Stomach smooth muscle (tissue), 2 donors: ENCODE measurements at regions not wholly inside any gene's neighbourhood (a gene's known extent, or its start where the extent isn't known, plus 50 kb on each side); places are given as distances from the start of the nearest gene placed in this dataset.
"Not testable (repeated sequence)": the region's sequence is repeated elsewhere in the genome, so short reads cannot be mapped to it uniquely, and the experiment has no call there.

Experiments used
- H3K27ac ChIP-seq: one replicate; pipeline ENCODE4 v1.7.0; 2013; ENCODE audit warnings: mild to moderate bottlenecking, low read length, inconsistent platforms
- H3K27me3 ChIP-seq, 2 donors: one replicate each; pipeline ENCODE4 v1.7.0; 2013; ENCODE audit warnings: low read length in 2 of 2; ENCODE audit not compliant: insufficient read depth in 2 of 2, control insufficient read depth in 1 of 2
- H3K36me3 ChIP-seq, 2 donors: one replicate each; pipeline ENCODE4 v1.7.0; 2013; ENCODE audit warnings: low read length in 2 of 2; ENCODE audit not compliant: control insufficient read depth in 2 of 2, insufficient read depth in 2 of 2
- H3K4me1 ChIP-seq: one replicate; pipeline ENCODE4 v1.7.0; 2013; ENCODE audit warnings: low read length; ENCODE audit not compliant: control insufficient read depth, insufficient read depth
- H3K4me3 ChIP-seq, 2 donors: one replicate each; pipeline ENCODE4 v1.7.0; 2013; ENCODE audit warnings: low read length in 2 of 2
- H3K9ac ChIP-seq, 2 donors: one replicate each; pipeline ENCODE4 v1.7.0; 2013; ENCODE audit warnings: low read length in 2 of 2, mild to moderate bottlenecking in 1 of 2
- H3K9me3 ChIP-seq, 2 donors: one replicate each; pipeline ENCODE4 v1.7.0; 2013; ENCODE audit warnings: low read length in 2 of 2; ENCODE audit not compliant: control insufficient read depth in 2 of 2
- donor health status: healthy.
- donor health status: Pancreatic carcinoma.

DNA sequence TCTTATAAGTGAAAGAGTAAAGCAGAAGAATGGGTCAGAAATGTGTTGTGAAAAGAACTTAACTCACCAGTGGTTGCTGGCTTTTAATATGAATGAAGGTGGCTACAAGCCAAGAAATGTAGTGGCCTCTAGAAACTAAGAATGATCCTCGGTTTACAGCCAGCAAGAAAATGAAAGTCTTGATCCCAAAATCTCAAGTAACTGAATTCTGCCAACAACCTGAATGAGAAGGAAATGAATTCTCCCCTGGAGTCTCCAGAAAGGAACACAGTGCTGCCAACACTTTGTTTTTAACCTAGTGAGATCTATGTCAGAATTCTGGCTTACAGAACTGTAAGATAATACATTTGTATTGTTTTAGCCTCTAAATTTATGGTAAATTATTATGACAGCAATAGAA is 193.0 kb downstream of the FZD1 start:
- Histone ChIP-seq H3K27ac (no peak overlapping the region), H3K27me3 (no peaks in the 10 kb centered on the region), H3K4me3 (no peak overlapping the region)

DNA sequence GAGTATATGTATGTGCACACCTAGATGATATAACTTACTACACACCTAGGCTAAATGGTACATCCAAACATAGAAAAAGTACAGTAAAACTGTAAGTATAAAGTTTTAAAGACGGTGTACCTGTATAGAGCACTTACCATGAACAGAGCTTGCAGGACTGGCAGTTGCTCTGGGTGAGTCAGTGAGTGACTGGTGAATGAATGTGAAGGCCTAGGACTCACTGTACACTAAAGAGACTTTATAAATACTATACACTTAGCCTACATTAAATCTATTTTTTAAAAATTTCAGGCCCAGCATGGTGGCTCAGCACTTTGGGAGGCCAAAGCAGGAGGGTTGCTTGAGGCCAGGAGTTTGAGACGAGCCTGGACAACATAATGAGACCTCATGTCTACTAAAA is 195.3 kb downstream of the FZD1 start:
- H3K9ac ChIP-seq, result no peak overlapping the region
- no peak overlapping the region for H3K27ac ChIP-seq
- no peaks in the 10 kb centered on the region for H3K4me1 ChIP-seq
- no peak overlapping the region for H3K4me3 ChIP-seq
- peaks cover 0 to 3% of the 10 kb centered on the region in 2 donors for H3K9me3 ChIP-seq
- H3K36me3 ChIP-seq, result no peaks in the 10 kb centered on the region
- no peaks in the 10 kb centered on the region for H3K27me3 ChIP-seq

More for the DNA sequence above, 193.0 kb downstream of the FZD1 start:
- H3K9me3 ChIP-seq, result peaks cover 0 to 3% of the 10 kb centered on the region in 2 donors
- H3K4me1 ChIP-seq, result no peaks in the 10 kb centered on the region
- no peaks in the 10 kb centered on the region for H3K36me3 ChIP-seq
- no peak overlapping the region for H3K9ac ChIP-seq

- Histone ChIP-seq H3K36me3 (no peaks in the 10 kb centered on the region), H3K27ac (no peak overlapping the region), H3K4me1 (no peaks in the 10 kb centered on the region)
Measured at GRCh38 chr7:91462316-91462715, 198.1 kb downstream of the FZD1 start.

GRCh38 chr7:91463330-91463729 is 199.1 kb downstream of the FZD1 start:
- Histone ChIP-seq H3K27ac (no peak overlapping the region), H3K9me3 (no peaks in the 10 kb centered on the region), H3K36me3 (no peaks in the 10 kb centered on the region), H3K9ac (no peak overlapping the region), H3K27me3 (no peaks in the 10 kb centered on the region), H3K4me3 (no peak overlapping the region), H3K4me1 (no peaks in the 10 kb centered on the region)

More at GRCh38 chr7:91462316-91462715, 198.1 kb downstream of the FZD1 start:
- Histone ChIP-seq H3K9me3 (no peaks in the 10 kb centered on the region), H3K9ac (no peak overlapping the region), H3K27me3 (no peaks in the 10 kb centered on the region), H3K4me3 (no peak overlapping the region)

- no peak overlapping the region for H3K4me3 ChIP-seq
- no peaks in the 10 kb centered on the region for H3K36me3 ChIP-seq
- no peaks in the 10 kb centered on the region for H3K27me3 ChIP-seq
- no peaks in the 10 kb centered on the region for H3K9me3 ChIP-seq
- H3K9ac ChIP-seq, result no peak overlapping the region
- no peaks in the 10 kb centered on the region for H3K4me1 ChIP-seq
- no peak overlapping the region for H3K27ac ChIP-seq
Measured at GRCh38 chr7:91465595-91466061, 201.4 kb downstream of the FZD1 start.

DNA sequence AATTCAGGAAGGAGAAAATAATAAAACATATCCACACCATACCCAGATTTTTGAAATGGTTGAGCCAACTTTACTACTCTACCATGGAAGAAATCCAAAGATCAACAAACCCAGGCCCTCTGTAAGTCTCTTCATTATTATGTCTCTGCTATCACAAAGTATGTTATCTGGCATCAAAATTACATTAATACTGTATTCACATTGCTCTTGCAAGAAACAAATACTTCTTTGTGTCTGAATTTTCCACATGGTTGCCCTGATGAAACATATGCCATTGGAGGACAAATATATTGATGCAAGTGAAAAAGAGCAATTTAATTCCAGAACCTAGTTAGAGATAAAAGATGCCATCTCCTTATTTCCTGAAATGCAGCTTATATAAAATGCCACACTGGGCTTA is 204.0 kb downstream of the FZD1 start:
- H3K9me3 ChIP-seq, result no peaks in the 10 kb centered on the region
- H3K9ac ChIP-seq, result no peak overlapping the region
- no peak overlapping the region for H3K4me3 ChIP-seq
- H3K4me1 ChIP-seq, result no peaks in the 10 kb centered on the region
- H3K27ac ChIP-seq, result no peak overlapping the region
- H3K36me3 ChIP-seq, result no peaks in the 10 kb centered on the region
- H3K27me3 ChIP-seq, result no peaks in the 10 kb centered on the region

- Histone ChIP-seq H3K27ac (no peak overlapping the region), H3K4me3 (no peak overlapping the region), H3K9me3 (no peaks in the 10 kb centered on the region), H3K4me1 (no peaks in the 10 kb centered on the region), H3K36me3 (no peaks in the 10 kb centered on the region), H3K9ac (no peak overlapping the region), H3K27me3 (no peaks in the 10 kb centered on the region)
Measured at GRCh38 chr7:91473619-91474018, 209.4 kb downstream of the FZD1 start.

GRCh38 chr7:91474074-91474473 is 209.8 kb downstream of the FZD1 start:
- H3K9me3 ChIP-seq, result no peaks in the 10 kb centered on the region
- no peak overlapping the region for H3K9ac ChIP-seq
- H3K4me3 ChIP-seq, result no peak overlapping the region
- no peaks in the 10 kb centered on the region for H3K36me3 ChIP-seq
- no peak overlapping the region for H3K27ac ChIP-seq
- no peaks in the 10 kb centered on the region for H3K4me1 ChIP-seq
- H3K27me3 ChIP-seq, result no peaks in the 10 kb centered on the region

- not testable (repeated sequence) for H3K27ac ChIP-seq, H3K9ac ChIP-seq, H3K36me3 ChIP-seq, H3K27me3 ChIP-seq, H3K9me3 ChIP-seq, H3K4me1 ChIP-seq, H3K4me3 ChIP-seq
Measured at GRCh38 chr7:91480470-91480869, 216.2 kb downstream of the FZD1 start.

- peaks cover 0 to 2% of the 10 kb centered on the region in 2 donors for H3K9me3 ChIP-seq
- H3K36me3 ChIP-seq, result no peaks in the 10 kb centered on the region
- H3K27me3 ChIP-seq, result no peaks in the 10 kb centered on the region
- H3K4me3 ChIP-seq, result no peak overlapping the region
- no peaks in the 10 kb centered on the region for H3K4me1 ChIP-seq
- H3K9ac ChIP-seq, result no peak overlapping the region
- H3K27ac ChIP-seq, result no peak overlapping the region
Measured at GRCh38 chr7:91491868-91492267, 227.6 kb downstream of the FZD1 start.

DNA sequence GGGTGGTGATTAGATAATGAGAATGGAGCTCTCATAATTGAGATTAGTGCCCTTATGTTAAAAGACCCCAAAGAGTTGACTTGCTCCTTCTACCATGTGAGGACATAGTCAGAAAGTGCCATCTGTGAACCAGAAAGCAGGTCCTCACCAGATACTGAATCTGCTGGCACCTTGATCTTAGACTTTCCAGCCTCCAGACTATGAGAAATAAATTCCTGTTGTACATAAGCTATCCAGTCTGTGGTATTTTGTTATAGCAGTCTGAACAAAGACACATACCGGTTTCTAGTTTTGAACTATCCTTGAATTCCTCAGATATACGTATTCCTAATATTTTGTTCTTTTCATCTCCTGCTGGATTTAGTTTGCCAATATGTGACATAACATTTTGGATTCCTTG is 228.1 kb downstream of the FZD1 start:
- Histone ChIP-seq H3K9me3 (peaks cover 0 to 2% of the 10 kb centered on the region in 2 donors), H3K36me3 (no peaks in the 10 kb centered on the region), H3K27me3 (no peaks in the 10 kb centered on the region), H3K4me1 (no peaks in the 10 kb centered on the region), H3K4me3 (no peak overlapping the region), H3K9ac (no peak overlapping the region), H3K27ac (no peak overlapping the region)
